Glutamatergic neuron (in vitro differentiated cells): ENCODE measurements at regions not wholly inside any gene's neighbourhood (a gene's known extent, or its start where the extent isn't known, plus 50 kb on each side); places are given as distances from the start of the nearest gene placed in this dataset.

Experiments
- DNase-seq: peaks from one replicate; pipeline ENCODE4 v3.0.0; 2022
- H3K27ac Mint-ChIP-seq: one replicate; pipeline ENCODE4 v1.8.0; 2020; ENCODE audit warnings: mild to moderate bottlenecking, mixed read lengths, inconsistent platforms; ENCODE audit not compliant: unreplicated experiment
- H3K27me3 Mint-ChIP-seq: one replicate; pipeline ENCODE4 v1.8.0; 2020; ENCODE audit warnings: mild to moderate bottlenecking, moderate library complexity, mixed read lengths, inconsistent platforms; ENCODE audit not compliant: unreplicated experiment
- H3K36me3 Mint-ChIP-seq: one replicate; pipeline ENCODE4 v1.8.0; 2020; ENCODE audit warnings: mild to moderate bottlenecking, mixed read lengths, inconsistent platforms; ENCODE audit not compliant: unreplicated experiment
- H3K4me1 Mint-ChIP-seq: one replicate; pipeline ENCODE4 v1.8.0; 2020; ENCODE audit warnings: mild to moderate bottlenecking, low read depth, mixed read lengths, inconsistent platforms; ENCODE audit not compliant: unreplicated experiment
- H3K4me3 Mint-ChIP-seq: one replicate; pipeline ENCODE4 v1.8.0; 2020; ENCODE audit warnings: mild to moderate bottlenecking, mixed read lengths, inconsistent platforms; ENCODE audit not compliant: unreplicated experiment
- H3K9me3 Mint-ChIP-seq: one replicate; pipeline ENCODE4 v1.8.0; 2020; ENCODE audit warnings: mild to moderate bottlenecking, moderate library complexity, mixed read lengths, inconsistent platforms; ENCODE audit not compliant: unreplicated experiment
- TF ChIP-seq, protein P1 (sequence below): fragments of 200-600 bp; sonication (generic); IDR thresholded peaks from one replicate; pipeline ENCODE4 v1.5.0; 2021; ENCODE audit not compliant: partially characterized antibody, unreplicated experiment

DNA sequence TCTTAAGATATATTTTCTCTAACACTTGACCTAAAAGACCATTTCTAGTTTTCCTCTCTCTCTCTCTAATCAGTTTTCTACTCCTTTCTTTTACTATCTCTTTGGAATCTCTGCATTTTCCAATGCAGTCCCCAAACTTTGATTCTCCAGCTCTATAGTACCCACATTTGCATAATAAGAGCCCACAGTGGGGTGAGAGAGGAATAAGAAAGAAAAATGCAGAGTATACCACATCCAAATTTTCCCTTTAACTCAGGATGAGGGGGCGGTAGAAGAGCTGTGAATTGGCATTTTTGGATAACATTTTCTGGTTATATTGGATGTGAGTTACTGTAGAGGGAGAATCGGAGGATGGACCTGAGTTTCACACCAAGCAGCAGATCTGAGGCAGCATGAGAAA is 74.4 kb upstream of the SOD3 start:
- H3K27ac Mint-ChIP-seq = no peak overlapping the region

DNA sequence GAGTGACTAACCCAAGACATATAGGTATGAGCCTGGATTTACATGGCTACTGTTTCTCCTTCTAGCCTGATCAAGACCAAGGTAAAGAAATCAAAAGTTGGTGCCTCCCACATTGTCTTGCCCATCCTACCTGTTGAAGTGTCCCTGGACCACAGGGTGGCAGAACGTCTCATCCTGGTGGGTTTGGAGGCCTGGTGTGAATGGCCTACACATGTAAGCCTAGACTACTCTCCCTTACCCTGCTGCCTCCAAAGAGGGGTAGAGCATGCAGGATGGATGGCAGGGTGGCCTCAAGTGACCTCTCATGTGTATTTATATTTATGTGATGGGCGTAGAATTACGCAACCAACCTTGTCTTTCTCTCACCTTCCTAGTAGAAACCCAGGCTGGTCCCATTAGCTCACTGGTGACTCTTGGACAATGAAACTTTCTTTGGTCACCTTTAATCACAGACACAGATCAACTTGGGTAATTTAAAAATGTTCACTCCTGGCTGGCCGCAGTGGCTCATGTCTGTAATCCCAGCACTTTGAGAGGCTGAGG is 73.3 kb upstream of the SOD3 start:
- Mint-ChIP-seq H3K4me1 (no peaks in the 10 kb centered on the region), H3K27me3 (peaks cover 2% of the 10 kb centered on the region), H3K27ac (no peak overlapping the region), H3K4me3 (no peak overlapping the region), H3K9me3 (no peaks in the 10 kb centered on the region), H3K36me3 (no peaks in the 10 kb centered on the region)
- TF ChIP-seq, protein P1, sequence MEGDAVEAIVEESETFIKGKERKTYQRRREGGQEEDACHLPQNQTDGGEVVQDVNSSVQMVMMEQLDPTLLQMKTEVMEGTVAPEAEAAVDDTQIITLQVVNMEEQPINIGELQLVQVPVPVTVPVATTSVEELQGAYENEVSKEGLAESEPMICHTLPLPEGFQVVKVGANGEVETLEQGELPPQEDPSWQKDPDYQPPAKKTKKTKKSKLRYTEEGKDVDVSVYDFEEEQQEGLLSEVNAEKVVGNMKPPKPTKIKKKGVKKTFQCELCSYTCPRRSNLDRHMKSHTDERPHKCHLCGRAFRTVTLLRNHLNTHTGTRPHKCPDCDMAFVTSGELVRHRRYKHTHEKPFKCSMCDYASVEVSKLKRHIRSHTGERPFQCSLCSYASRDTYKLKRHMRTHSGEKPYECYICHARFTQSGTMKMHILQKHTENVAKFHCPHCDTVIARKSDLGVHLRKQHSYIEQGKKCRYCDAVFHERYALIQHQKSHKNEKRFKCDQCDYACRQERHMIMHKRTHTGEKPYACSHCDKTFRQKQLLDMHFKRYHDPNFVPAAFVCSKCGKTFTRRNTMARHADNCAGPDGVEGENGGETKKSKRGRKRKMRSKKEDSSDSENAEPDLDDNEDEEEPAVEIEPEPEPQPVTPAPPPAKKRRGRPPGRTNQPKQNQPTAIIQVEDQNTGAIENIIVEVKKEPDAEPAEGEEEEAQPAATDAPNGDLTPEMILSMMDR = no peak
- no peak for DNase-seq

More for the DNA sequence above, 74.4 kb upstream of the SOD3 start:
- Mint-ChIP-seq H3K4me1 (no peaks in the 10 kb centered on the region), H3K27me3 (no peaks in the 10 kb centered on the region), H3K4me3 (no peak overlapping the region), H3K9me3 (no peaks in the 10 kb centered on the region), H3K36me3 (no peaks in the 10 kb centered on the region)
- TF ChIP-seq, protein P1 = no peak
- no peak for DNase-seq

GRCh38 chr4:24727390-24728224 is 67.8 kb upstream of the SOD3 start:
- no peak overlapping the region for H3K4me3 Mint-ChIP-seq
- peaks cover 2% of the 10 kb centered on the region for H3K27me3 Mint-ChIP-seq
- H3K4me1 Mint-ChIP-seq = no peaks in the 10 kb centered on the region
- H3K36me3 Mint-ChIP-seq = no peaks in the 10 kb centered on the region
- no peak overlapping the region for H3K27ac Mint-ChIP-seq
- DNase-seq = no peak
- peaks cover 2% of the 10 kb centered on the region for H3K9me3 Mint-ChIP-seq
- TF ChIP-seq, protein P1 = no peak

DNA sequence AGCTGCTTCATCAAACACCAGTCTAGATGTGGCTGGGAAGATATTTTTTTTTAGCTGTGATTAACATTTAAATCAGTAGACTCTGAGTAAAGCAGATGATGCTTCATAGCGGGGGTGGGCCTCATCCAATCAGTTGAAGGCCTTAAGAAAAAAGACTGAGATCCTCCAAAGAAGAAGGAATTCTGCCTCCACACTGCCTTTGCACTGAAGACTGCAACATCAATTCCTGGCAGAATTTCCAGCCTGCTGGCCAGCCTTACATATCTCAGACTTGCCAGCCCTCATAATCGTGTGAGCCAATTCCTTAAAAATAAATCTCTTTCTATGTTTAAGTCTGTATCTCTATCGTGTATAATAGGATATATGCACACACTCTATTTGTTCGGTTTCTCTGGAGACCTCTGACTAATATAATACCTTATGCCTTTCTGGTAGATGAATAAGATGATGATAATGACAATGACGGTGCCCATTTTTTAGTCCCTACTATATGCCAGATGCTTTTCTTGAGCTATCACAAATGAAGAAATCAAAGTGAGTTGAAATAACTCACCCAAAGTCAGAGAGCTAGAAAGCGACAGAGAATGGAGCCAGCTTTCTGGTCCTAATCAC is 66.1 kb upstream of the SOD3 start:
- TF ChIP-seq, protein P1 = no peak
- Mint-ChIP-seq H3K27me3 (peaks cover 2% of the 10 kb centered on the region), H3K4me1 (peaks cover 5% of the 10 kb centered on the region), H3K36me3 (no peaks in the 10 kb centered on the region), H3K4me3 (no peak overlapping the region), H3K27ac (no peak overlapping the region), H3K9me3 (peaks cover 2% of the 10 kb centered on the region)
- no peak for DNase-seq
